ENCODE measurements at regions not wholly inside any gene's neighbourhood (a gene's known extent, or its start where the extent isn't known, plus 50 kb on each side); places are given as distances from the start of the nearest gene placed in this dataset.

DNA sequence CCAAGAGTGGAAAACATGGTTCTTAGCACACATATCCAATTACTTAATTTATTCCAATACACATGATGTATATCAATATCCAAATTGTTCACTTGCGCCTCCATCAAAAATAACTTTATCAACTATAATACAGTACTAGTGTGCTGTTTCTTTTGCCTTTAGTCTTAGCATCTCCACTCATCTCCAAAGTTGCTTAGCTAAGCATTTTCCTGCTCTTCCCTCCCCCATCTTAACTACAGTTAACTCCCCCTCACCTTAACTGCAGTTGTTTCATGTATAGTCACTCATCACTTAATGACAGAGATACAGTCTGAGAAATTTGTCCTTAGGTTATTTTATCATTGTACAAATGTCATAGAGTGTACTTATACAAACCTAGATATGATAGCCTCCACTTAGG lies 705.2 kb upstream of the LINC00305 start:
- no peak overlapping the region for H3K4me3 ChIP-seq (replicated peaks; ENCODE audit: low read depth, low read length)
- TF ChIP-seq, protein P1, sequence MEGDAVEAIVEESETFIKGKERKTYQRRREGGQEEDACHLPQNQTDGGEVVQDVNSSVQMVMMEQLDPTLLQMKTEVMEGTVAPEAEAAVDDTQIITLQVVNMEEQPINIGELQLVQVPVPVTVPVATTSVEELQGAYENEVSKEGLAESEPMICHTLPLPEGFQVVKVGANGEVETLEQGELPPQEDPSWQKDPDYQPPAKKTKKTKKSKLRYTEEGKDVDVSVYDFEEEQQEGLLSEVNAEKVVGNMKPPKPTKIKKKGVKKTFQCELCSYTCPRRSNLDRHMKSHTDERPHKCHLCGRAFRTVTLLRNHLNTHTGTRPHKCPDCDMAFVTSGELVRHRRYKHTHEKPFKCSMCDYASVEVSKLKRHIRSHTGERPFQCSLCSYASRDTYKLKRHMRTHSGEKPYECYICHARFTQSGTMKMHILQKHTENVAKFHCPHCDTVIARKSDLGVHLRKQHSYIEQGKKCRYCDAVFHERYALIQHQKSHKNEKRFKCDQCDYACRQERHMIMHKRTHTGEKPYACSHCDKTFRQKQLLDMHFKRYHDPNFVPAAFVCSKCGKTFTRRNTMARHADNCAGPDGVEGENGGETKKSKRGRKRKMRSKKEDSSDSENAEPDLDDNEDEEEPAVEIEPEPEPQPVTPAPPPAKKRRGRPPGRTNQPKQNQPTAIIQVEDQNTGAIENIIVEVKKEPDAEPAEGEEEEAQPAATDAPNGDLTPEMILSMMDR (IDR thresholded peaks at IDR 0.05; ENCODE audit: low read depth, low read length, missing control alignments), result no peak
- DNase-seq (ENCODE audit: extremely low read depth, low read depth), result no peak

DNA sequence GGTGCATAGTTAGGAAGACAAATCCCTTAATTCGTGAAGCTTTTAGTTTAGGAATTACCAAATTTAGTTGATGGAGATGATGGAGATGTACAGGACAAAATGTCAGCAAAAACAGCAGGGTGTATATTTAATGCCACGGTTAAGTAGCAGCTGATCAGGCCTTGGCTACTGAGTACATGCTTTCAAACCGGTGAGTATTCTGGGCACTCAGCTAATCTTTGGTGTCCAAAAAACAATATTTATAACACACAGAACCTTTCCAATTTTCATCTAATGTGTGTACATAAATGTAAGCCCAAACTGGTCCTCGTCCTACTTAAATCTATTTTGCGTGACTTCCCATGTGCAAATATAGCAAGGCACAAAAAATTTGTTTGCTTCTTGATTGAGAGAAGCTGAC lies 703.4 kb upstream of the LINC00305 start:
- no peak overlapping the region for H3K4me3 ChIP-seq (replicated peaks; ENCODE audit: low read depth, low read length)
- no peak for DNase-seq (ENCODE audit: extremely low read depth, low read depth)
- TF ChIP-seq, protein P1 (IDR thresholded peaks at IDR 0.05; ENCODE audit: low read depth, low read length, missing control alignments), result no peak

DNA sequence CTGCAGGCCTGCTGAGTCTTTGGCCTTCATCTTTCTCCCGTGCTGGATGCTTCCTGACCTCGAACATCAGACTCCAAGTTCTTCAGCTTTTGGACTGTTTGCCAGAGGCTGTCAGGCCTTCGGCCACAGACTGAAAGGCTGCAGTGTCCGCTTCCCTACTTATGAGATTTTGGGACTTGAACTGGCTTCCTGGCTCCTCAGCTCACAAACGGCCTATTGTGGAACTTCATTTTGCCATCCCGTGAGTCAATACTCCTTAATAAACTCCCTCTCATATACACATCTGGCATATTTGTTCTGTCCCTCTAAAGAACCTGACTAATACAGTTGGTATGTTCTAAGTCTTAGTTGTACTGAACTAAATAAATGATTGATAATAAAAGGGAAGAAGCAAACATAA lies 702.8 kb upstream of the LINC00305 start:
- DNase-seq (ENCODE audit: extremely low read depth, low read depth), result no peak

DNA sequence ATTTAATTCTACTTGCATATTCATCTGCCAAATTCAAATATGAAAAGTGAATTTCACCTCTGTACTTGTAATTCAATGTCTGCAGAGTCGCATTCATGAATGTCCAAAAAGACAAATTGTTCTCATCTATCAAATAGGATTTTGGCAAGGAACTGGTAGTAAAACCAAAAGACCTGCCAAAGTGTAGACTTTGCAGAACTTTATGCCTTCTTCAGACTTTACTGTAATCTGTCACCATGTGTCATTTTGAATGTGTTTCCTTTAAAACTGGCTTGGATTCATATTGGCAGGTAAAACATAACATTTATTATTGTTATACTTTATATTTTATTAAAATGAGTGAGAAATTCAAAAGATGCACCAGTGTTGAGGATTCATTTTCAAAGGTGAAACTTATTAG lies 701.9 kb upstream of the LINC00305 start:
- TF ChIP-seq, protein P1 (IDR thresholded peaks at IDR 0.05; ENCODE audit: low read depth, low read length, missing control alignments), result no peak
- H3K4me3 ChIP-seq (replicated peaks; ENCODE audit: low read depth, low read length), result no peak overlapping the region
- DNase-seq (ENCODE audit: extremely low read depth, low read depth), result no peak

More for the DNA sequence above, 702.8 kb upstream of the LINC00305 start:
- H3K4me3 ChIP-seq (replicated peaks; ENCODE audit: low read depth, low read length), result no peak overlapping the region
- TF ChIP-seq, protein P1 (IDR thresholded peaks at IDR 0.05; ENCODE audit: low read depth, low read length, missing control alignments), result no peak

DNA sequence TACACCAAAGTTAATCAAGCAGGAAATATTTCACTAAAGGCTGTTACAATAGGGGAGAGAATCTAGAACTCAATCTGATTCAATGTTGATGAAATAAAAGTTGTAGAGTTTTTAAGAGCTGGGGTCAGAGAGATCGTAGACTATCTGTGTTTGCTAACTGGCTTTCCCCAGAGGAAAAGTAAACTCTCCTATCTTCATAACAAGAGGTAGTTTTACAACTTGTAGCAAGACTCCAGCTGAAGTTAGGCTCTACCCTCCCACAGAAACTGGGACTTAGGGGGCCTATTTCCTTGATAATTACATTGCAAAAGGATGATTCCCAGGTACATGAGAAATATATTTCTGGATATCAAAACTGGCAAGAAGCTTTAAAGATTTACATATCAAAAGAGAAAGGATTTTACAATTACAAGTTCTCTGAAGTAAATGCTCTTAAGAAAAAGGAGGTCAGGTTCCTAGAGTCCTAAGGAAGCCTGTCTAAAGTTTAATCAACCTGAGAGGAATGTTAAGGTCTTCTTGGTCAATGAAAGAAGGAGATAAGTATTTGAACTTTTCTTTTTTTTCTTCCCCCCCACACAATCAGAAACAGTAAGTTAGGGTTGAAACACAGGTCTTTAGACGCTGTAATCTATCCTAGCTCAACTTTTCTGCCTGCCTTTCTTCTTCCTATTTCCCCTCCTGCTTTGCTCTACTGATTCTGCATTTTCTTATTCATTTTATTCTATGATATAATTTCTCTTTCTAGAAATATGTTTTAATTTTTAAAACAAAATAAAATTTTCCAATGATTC lies 692.2 kb upstream of the LINC00305 start:
- H3K4me3 ChIP-seq (replicated peaks; ENCODE audit: low read depth, low read length), result no peak overlapping the region
- no peak for DNase-seq (ENCODE audit: extremely low read depth, low read depth)
- TF ChIP-seq, protein P1 (IDR thresholded peaks at IDR 0.05; ENCODE audit: low read depth, low read length, missing control alignments), result no peak

DNA sequence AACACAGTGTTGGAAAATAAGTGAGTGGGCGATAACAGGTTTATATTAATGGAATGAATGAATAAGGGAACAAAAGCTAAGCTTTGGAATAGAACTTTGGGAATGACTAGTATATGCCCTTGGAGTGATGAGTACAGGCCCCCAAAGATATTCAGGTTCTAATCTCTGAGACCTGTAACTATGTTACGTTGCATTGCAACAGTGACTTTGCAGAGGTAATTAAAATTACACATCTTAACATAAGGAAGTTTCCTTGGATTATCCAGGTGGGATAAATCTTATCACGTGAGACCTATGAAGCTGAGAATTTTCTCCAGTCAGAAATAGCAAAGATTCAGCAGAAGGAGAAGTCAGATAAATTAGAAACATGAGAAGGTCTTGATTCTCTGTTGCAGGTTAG lies 661.5 kb upstream of the LINC00305 start:
- DNase-seq (ENCODE audit: extremely low read depth, low read depth), result no peak
- TF ChIP-seq, protein P1 (IDR thresholded peaks at IDR 0.05; ENCODE audit: low read depth, low read length, missing control alignments), result no peak
- H3K4me3 ChIP-seq (replicated peaks; ENCODE audit: low read depth, low read length), result no peak overlapping the region

DNA sequence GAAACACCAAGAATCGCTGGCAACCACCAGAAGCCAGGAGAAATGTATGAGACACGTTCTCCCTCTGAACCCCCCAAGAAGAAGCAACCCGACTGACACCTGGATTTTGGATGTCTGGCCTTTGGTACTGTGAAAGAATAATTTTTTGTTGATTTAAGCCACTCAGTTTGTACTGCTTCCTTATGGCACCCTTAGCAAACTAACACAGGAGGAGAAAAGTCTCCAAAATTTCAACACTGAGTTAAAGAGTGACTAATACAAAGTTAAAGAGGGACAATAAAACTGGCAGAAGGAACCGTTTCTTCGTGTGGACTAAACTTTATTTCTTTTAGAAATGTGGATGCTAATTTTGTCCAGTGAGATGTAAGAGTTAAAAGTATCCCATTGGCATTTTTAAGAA lies 660.9 kb upstream of the LINC00305 start:
- TF ChIP-seq, protein P1 (IDR thresholded peaks at IDR 0.05; ENCODE audit: low read depth, low read length, missing control alignments), result no peak
- no peak overlapping the region for H3K4me3 ChIP-seq (replicated peaks; ENCODE audit: low read depth, low read length)
- no peak for DNase-seq (ENCODE audit: extremely low read depth, low read depth)
